OCI-LY7 (cell line): ENCODE measurements at regions not wholly inside any gene's neighbourhood (a gene's known extent, or its start where the extent isn't known, plus 50 kb on each side); places are given as distances from the start of the nearest gene placed in this dataset.

Source experiments
- BruUV-seq: library from RNA; stranded (reverse); fragments of 400-500 nt; replicated peaks from 2 replicates; lab custom pipeline; 2021; lab: Mats Ljungman, UMichigan
- CTCF ChIA-PET: fragments of 300-600 bp; sonication (Branson Sonifier 250); formaldehyde crosslinking; loops from one replicate; lab custom pipeline; 2022; ENCODE audit warnings: antibody characterized with exemption; ENCODE audit not compliant: unreplicated experiment; lab: Charles Lee
- POLR2A ChIA-PET: fragments of 300-600 bp; sonication (Branson Sonifier 250); formaldehyde crosslinking; loops from one replicate; lab custom pipeline; 2022; ENCODE audit warnings: antibody characterized with exemption; lab: Charles Lee
- DNase-seq: peaks from one replicate; pipeline ENCODE4 v3.0.0-alpha.2; 2015; ENCODE audit warnings: low spot score
- H2AFZ ChIP-seq: fragments of 200-600 bp; sonication (generic), shearing (Covaris generic); 2 replicates; pipeline ENCODE4 v1.6.1; 2014; ENCODE audit warnings: mild to moderate bottlenecking, antibody characterized with exemption, low read length, moderate library complexity
- H3K27ac ChIP-seq: fragments of 200-600 bp; sonication (generic); 2 replicates; pipeline ENCODE4 v1.5.1; 2014; ENCODE audit warnings: mixed run types, low read depth, mild to moderate bottlenecking, moderate library complexity, low read length, inconsistent platforms; ENCODE audit not compliant: poor library complexity, severe bottlenecking
- H3K36me3 ChIP-seq: fragments of 200-600 bp; sonication (generic); 2 replicates; pipeline ENCODE4 v1.6.1; 2014; ENCODE audit warnings: mild to moderate bottlenecking, antibody characterized with exemption, low read length, moderate library complexity, mixed read lengths; ENCODE audit not compliant: insufficient read depth
- H3K4me1 ChIP-seq: fragments of 200-600 bp; sonication (generic); 2 replicates; pipeline ENCODE4 v1.5.1; 2014; ENCODE audit warnings: mild to moderate bottlenecking, low read length; ENCODE audit not compliant: insufficient read depth, poor library complexity, severe bottlenecking
- H3K4me2 ChIP-seq: fragments of 200-600 bp; sonication (generic); 2 replicates; pipeline ENCODE4 v1.6.1; 2014; ENCODE audit warnings: mild to moderate bottlenecking, low read length
- H3K4me3 ChIP-seq: fragments of 200-600 bp; sonication (generic); 2 replicates; pipeline ENCODE4 v1.5.1; 2014; ENCODE audit warnings: mild to moderate bottlenecking, low read depth, low read length; ENCODE audit not compliant: poor library complexity, severe bottlenecking
- H3K79me2 ChIP-seq: fragments of 200-600 bp; sonication (generic); 2 replicates; pipeline ENCODE4 v1.6.1; 2016; ENCODE audit warnings: low read depth, mild to moderate bottlenecking, low read length, moderate library complexity, mixed read lengths; ENCODE audit not compliant: insufficient read depth
- H3K9me2 ChIP-seq: fragments of 200-600 bp; sonication (generic); 2 replicates; pipeline ENCODE4 v1.6.1; 2016; ENCODE audit warnings: mild to moderate bottlenecking, low read length, mixed read lengths; ENCODE audit not compliant: insufficient read depth
- H3K9me3 ChIP-seq: fragments of 200-600 bp; sonication (generic); 2 replicates; pipeline ENCODE4 v1.6.1; 2014; ENCODE audit warnings: mild to moderate bottlenecking, mixed run types, low read length, mixed read lengths
- H4K20me1 ChIP-seq: fragments of 200-600 bp; sonication (generic); 2 replicates; pipeline ENCODE4 v1.6.1; 2014; ENCODE audit warnings: mild to moderate bottlenecking, antibody characterized with exemption, low read length, moderate library complexity, mixed read lengths; ENCODE audit not compliant: insufficient read depth
- EZH2phosphoT487 ChIP-seq: fragments of 200-600 bp; sonication (generic); IDR thresholded peaks from 2 replicates; pipeline ENCODE4 v1.6.1; 2018; ENCODE audit warnings: low read depth, borderline replicate concordance, mild to moderate bottlenecking, mixed run types, antibody characterized with exemption, low read length, moderate library complexity, mixed read lengths
- intact Hi-C: fragments of 100-400 bp; cut with micrococcal nuclease; formaldehyde crosslinking; loops from one replicate; pipeline ENCODE4 v1.10.0; 2022; ENCODE audit not compliant: unreplicated experiment
- TF ChIP-seq, protein P1 (sequence below): fragments of 200-600 bp; sonication (generic); conservative IDR thresholded peaks from 2 replicates; pipeline ENCODE4 v1.5.1; 2014; ENCODE audit warnings: mild to moderate bottlenecking, antibody characterized with exemption, low read length, moderate library complexity, mixed read lengths

DNA sequence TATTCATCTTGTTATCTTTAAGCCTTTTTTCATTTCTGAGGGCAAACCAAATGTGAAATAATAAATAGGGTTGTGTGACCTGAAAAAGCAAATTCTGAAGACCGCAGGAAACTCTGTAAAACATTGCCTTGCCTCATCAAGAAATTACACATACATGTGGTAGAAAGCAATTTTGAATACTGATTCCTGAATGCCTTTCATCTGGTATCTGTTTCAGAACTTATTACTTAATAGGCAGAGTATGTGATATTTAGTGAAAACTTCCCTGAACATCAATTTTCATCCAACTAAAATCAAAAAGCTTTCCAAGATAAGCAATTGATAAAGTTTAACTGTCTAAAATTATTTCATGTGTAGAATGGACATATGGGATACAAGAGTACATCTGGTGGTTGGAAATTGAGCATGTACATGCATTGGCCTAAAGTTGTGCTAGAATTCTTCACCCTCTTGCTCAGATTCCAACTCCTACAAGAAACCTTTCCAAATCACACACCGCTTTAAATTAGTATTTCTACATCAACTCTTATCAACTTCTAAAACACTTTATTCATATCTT is 606.0 kb upstream of the LCORL start:
- ChIA-PET CTCF (no interaction called here), POLR2A (no interaction called here)
- no TSS peak for BruUV-seq
- Histone ChIP-seq H3K4me2 (no peak overlapping the region), H3K27ac (no peak overlapping the region), H3K9me2 (no peaks in the 10 kb centered on the region), H4K20me1 (no peaks in the 10 kb centered on the region), H3K36me3 (no peaks in the 10 kb centered on the region), H3K9me3 (no peaks in the 10 kb centered on the region), H3K4me1 (no peaks in the 10 kb centered on the region), H3K4me3 (no peak overlapping the region), H2AFZ (no peak overlapping the region), H3K79me2 (no peaks in the 10 kb centered on the region)
- TF ChIP-seq, protein P1, sequence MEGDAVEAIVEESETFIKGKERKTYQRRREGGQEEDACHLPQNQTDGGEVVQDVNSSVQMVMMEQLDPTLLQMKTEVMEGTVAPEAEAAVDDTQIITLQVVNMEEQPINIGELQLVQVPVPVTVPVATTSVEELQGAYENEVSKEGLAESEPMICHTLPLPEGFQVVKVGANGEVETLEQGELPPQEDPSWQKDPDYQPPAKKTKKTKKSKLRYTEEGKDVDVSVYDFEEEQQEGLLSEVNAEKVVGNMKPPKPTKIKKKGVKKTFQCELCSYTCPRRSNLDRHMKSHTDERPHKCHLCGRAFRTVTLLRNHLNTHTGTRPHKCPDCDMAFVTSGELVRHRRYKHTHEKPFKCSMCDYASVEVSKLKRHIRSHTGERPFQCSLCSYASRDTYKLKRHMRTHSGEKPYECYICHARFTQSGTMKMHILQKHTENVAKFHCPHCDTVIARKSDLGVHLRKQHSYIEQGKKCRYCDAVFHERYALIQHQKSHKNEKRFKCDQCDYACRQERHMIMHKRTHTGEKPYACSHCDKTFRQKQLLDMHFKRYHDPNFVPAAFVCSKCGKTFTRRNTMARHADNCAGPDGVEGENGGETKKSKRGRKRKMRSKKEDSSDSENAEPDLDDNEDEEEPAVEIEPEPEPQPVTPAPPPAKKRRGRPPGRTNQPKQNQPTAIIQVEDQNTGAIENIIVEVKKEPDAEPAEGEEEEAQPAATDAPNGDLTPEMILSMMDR, result no peak
- no peak for TF ChIP-seq EZH2phosphoT487
- no peak for DNase-seq
- intact Hi-C loops, result no loop called here

DNA sequence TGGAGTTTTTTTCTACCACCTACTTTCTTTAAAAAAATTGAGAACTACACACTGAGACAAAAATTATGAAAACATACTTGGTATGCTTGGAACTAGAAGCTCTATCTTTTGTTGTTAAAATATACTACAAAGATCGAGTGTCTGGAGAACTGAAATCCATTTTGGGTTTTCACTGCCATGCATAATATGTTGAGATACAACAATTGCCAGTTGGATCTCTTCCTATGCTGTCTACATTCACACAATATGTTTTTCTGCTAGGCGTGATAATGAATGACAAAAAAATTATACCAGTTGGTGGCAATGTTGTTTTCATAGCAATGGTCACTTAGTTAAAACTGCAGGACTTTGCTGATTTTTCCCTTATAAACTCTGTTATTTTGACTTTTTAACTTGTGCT is 605.4 kb upstream of the LCORL start:
- Histone ChIP-seq H2AFZ (no peak overlapping the region), H3K4me1 (no peaks in the 10 kb centered on the region), H3K27ac (no peak overlapping the region), H3K9me2 (no peaks in the 10 kb centered on the region), H3K36me3 (no peaks in the 10 kb centered on the region), H3K9me3 (no peaks in the 10 kb centered on the region), H3K79me2 (no peaks in the 10 kb centered on the region), H4K20me1 (no peaks in the 10 kb centered on the region), H3K4me2 (no peak overlapping the region), H3K4me3 (no peak overlapping the region)
- ChIA-PET CTCF (no interaction called here), POLR2A (interaction anchor here (0.6 kb wide), 1 partner anchor 217 kb away, joined by 3 read pairs; no protein-coding TSS in a partner anchor)
- DNase-seq, result no peak
- no TSS peak for BruUV-seq
- TF ChIP-seq, protein P1, result no peak
- no peak for TF ChIP-seq EZH2phosphoT487
- intact Hi-C loops, result no loop called here

DNA sequence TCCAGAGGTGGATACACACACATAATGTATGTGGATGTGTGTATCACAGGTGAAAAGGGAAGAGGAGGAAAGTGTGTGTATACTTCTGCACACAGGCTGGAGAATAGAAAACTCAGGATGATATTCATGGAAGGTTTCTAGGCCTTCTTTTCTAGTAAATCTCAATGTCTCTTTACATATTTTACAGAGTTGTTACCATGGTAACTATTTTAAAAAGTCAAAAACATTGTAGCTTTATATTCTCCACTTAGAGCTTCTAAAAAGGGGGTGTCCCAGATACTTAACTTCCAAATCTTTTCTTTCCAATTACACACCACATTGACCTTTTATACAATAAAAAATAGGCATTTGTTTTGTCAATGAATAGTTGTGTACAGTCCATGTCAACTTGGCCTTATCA is 604.8 kb upstream of the LCORL start:
- ChIA-PET POLR2A (interaction anchor here (0.6 kb wide), 1 partner anchor 217 kb away, joined by 3 read pairs; no protein-coding TSS in a partner anchor), CTCF (no interaction called here)
- no peaks in the 10 kb centered on the region for H4K20me1 ChIP-seq
- no peak overlapping the region for H2AFZ ChIP-seq
- H3K4me1 ChIP-seq, result no peaks in the 10 kb centered on the region
- no peaks in the 10 kb centered on the region for H3K79me2 ChIP-seq
- H3K27ac ChIP-seq, result no peak overlapping the region
- H3K9me3 ChIP-seq, result no peaks in the 10 kb centered on the region
- BruUV-seq, result no TSS peak
- H3K4me3 ChIP-seq, result no peak overlapping the region
- H3K9me2 ChIP-seq, result no peaks in the 10 kb centered on the region
- DNase-seq, result no peak
- H3K36me3 ChIP-seq, result no peaks in the 10 kb centered on the region
- no peak overlapping the region for H3K4me2 ChIP-seq
- TF ChIP-seq, protein P1, result no peak
- no peak for TF ChIP-seq EZH2phosphoT487
- intact Hi-C loops, result no loop called here
